OCI-LY3 (cell line): ENCODE measurements at regions not wholly inside any gene's neighbourhood (a gene's known extent, or its start where the extent isn't known, plus 50 kb on each side); places are given as distances from the start of the nearest gene placed in this dataset.
"Not testable (repeated sequence)": the region's sequence is repeated elsewhere in the genome, so short reads cannot be mapped to it uniquely, and the experiment has no call there.

Experiments used
- H2AFZ ChIP-seq: fragments of 200-600, 300-600 bp; shearing (Covaris generic); 2 replicates; pipeline ENCODE4 v1.6.0; 2014; ENCODE audit warnings: antibody characterized with exemption, low read depth, low read length
- H3K27ac ChIP-seq: fragments of 200-600, 300-600 bp; sonication (generic); 2 replicates; pipeline ENCODE4 v1.5.1; 2014; ENCODE audit warnings: mild to moderate bottlenecking, low read length, moderate library complexity, mixed read lengths
- H3K27me3 ChIP-seq: fragments of 200-600, 300-600 bp; sonication (generic); 2 replicates; pipeline ENCODE4 v1.6.1; 2014; ENCODE audit warnings: low read depth, low read length, mixed read lengths
- H3K36me3 ChIP-seq: fragments of 200-600, 300-600 bp; sonication (generic); replicated peaks from 2 replicates; pipeline ENCODE3; 2014; ENCODE audit warnings: low read depth, low read length, mixed read lengths
- H3K4me1 ChIP-seq: fragments of 300-600, 200-600 bp; sonication (generic); 2 replicates; pipeline ENCODE4 v1.6.1; 2014; ENCODE audit warnings: low read length, mixed read lengths
- H3K4me2 ChIP-seq: fragments of 200-600, 300-600 bp; sonication (generic); 2 replicates; pipeline ENCODE4 v1.6.1; 2014; ENCODE audit warnings: low read length, mixed read lengths
- H3K4me3 ChIP-seq: fragments of 300-600, 200-600 bp; sonication (generic); 2 replicates; pipeline ENCODE4 v1.5.1; 2014; ENCODE audit warnings: antibody characterized with exemption, mild to moderate bottlenecking, low read length, moderate library complexity
- H3K79me2 ChIP-seq: fragments of 300-600, 200-600 bp; shearing (Covaris generic); 2 replicates; pipeline ENCODE4 v1.6.1; 2014; ENCODE audit warnings: mild to moderate bottlenecking, low read length, mixed read lengths
- H3K9ac ChIP-seq: fragments of 300-600, 200-600 bp; shearing (Covaris generic); 2 replicates; pipeline ENCODE4 v1.6.0; 2014; ENCODE audit warnings: mild to moderate bottlenecking, low read length, moderate library complexity
- H3K9me3 ChIP-seq: fragments of 200-600, 300-600 bp; shearing (Covaris generic); 2 replicates; pipeline ENCODE4 v1.6.1; 2014; ENCODE audit warnings: low read length, mixed read lengths; ENCODE audit not compliant: insufficient read depth
- H4K20me1 ChIP-seq: fragments of 200-600, 300-600 bp; sonication (generic); 2 replicates; pipeline ENCODE4 v1.6.1; 2016; ENCODE audit warnings: low read length, mixed read lengths; ENCODE audit not compliant: insufficient read depth
- CTCF ChIP-seq: fragments of 200-600, 300-600 bp; sonication (generic); IDR thresholded peaks from 2 replicates; pipeline ENCODE4 v1.5.1; 2014; ENCODE audit warnings: antibody characterized with exemption, low read length, low read depth
- EZH2phosphoT487 ChIP-seq: fragments of 200-600 bp; shearing (Covaris generic); IDR thresholded peaks from 2 replicates; pipeline ENCODE4 v1.6.1; 2018; ENCODE audit warnings: antibody characterized with exemption, mixed run types, low read depth

DNA sequence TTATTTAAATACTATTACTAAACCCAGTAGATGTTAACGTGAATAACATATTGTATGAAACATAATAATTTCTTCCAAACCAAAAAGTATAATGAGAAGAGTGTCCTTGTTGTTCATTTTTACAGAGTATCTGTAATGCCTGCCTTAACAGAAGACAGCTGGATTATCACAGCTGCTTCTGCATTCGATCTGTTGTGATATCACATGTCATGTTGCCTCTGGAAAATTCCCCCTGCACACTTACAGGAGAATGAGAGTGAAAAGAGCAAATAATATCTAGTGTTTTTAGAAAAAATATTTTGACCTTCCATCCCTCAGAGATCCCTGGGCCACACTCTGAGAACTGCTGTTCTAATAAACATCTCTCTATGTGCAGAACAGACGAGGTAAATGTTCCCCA is 240.1 kb upstream of the NOCT start:
- Histone ChIP-seq H3K36me3 (no peaks in the 10 kb centered on the region), H3K4me3 (peak overlapping the region; percentile 70), H3K9me3 (no peaks in the 10 kb centered on the region), H3K4me2 (peak overlapping the region; percentile 72), H3K27ac (peak overlapping the region; percentile 82), H4K20me1 (no peaks in the 10 kb centered on the region), H2AFZ (peak overlapping the region; percentile 23), H3K9ac (peak overlapping the region; percentile 65), H3K79me2 (no peaks in the 10 kb centered on the region), H3K4me1 (peaks cover 47% of the 10 kb centered on the region), H3K27me3 (no peaks in the 10 kb centered on the region)
- TF ChIP-seq EZH2phosphoT487 (no peak), CTCF (no peak)

DNA sequence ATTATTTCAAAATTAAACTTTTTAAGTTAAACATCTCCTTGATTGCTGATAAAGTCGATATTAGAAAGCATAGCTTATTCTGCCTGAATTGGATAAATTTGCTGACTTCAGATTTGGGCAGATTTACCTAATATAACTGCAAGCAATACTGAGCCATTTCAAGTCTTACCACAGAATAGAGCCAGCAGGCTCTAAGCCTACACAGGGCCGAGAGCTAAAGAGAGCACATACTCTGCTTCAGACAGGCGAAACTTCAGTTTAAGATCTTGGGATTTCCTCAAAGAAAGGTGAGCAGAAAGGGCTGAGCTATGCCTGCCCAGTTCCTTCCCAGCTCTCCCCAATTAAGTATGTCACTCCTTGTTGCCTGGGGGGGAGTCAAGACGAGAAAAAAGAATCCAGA is 240.6 kb upstream of the NOCT start:
- TF ChIP-seq CTCF (no peak), EZH2phosphoT487 (no peak)
- no peaks in the 10 kb centered on the region for H3K27me3 ChIP-seq
- peak overlapping the region; percentile 65; the same call in 1 of the 2 replicates for H3K9ac ChIP-seq
- H3K4me1 ChIP-seq: peaks cover 47% of the 10 kb centered on the region
- peak overlapping the region; percentile 34 for H2AFZ ChIP-seq
- H3K36me3 ChIP-seq: no peaks in the 10 kb centered on the region
- H3K79me2 ChIP-seq: no peaks in the 10 kb centered on the region
- peak overlapping the region; percentile 23; the same call in 1 of the 2 replicates for H3K4me3 ChIP-seq
- no peaks in the 10 kb centered on the region for H3K9me3 ChIP-seq
- no peaks in the 10 kb centered on the region for H4K20me1 ChIP-seq
- peak overlapping the region; percentile 82 for H3K27ac ChIP-seq
- H3K4me2 ChIP-seq: peak overlapping the region; percentile 72

- not testable (repeated sequence) for H3K79me2 ChIP-seq, H4K20me1 ChIP-seq, H3K4me2 ChIP-seq, H3K36me3 ChIP-seq, H2AFZ ChIP-seq, H3K9me3 ChIP-seq, H3K9ac ChIP-seq, H3K27me3 ChIP-seq, H3K4me3 ChIP-seq
- Histone ChIP-seq H3K4me1 (peaks cover 47% of the 10 kb centered on the region), H3K27ac (peak overlapping the region; percentile 82)
Measured at GRCh38 chr4:138774125-138774524, 241.5 kb upstream of the NOCT start.

DNA sequence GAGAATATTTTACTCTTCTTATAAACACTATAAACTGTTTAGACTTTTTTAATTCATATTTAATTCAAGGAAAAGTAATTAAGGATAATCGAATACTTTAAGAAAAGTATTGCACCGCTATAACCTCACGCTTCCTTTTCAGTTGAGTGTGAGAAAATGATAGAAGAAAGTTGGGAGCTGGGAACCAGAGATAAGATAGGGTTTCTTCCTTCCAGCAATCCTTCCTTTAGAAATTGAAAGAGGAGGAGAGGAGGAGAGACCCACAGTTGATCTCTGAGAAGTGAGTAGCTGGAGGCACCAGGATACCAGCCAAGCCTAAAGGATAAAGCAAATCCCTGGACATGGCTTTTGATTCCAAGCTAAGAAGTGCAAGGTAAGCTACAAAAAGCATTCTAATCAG is 242.3 kb upstream of the NOCT start:
- H3K4me3 ChIP-seq: no peak overlapping the region
- no peaks in the 10 kb centered on the region for H3K36me3 ChIP-seq
- H3K79me2 ChIP-seq: no peaks in the 10 kb centered on the region
- TF ChIP-seq CTCF (no peak), EZH2phosphoT487 (no peak)
- H3K4me1 ChIP-seq: peaks cover 40% of the 10 kb centered on the region
- no peaks in the 10 kb centered on the region for H3K9me3 ChIP-seq
- H2AFZ ChIP-seq: no peak overlapping the region
- H3K27me3 ChIP-seq: no peaks in the 10 kb centered on the region
- H3K27ac ChIP-seq: no peak overlapping the region
- H3K9ac ChIP-seq: no peak overlapping the region
- no peaks in the 10 kb centered on the region for H4K20me1 ChIP-seq
- no peak overlapping the region for H3K4me2 ChIP-seq

DNA sequence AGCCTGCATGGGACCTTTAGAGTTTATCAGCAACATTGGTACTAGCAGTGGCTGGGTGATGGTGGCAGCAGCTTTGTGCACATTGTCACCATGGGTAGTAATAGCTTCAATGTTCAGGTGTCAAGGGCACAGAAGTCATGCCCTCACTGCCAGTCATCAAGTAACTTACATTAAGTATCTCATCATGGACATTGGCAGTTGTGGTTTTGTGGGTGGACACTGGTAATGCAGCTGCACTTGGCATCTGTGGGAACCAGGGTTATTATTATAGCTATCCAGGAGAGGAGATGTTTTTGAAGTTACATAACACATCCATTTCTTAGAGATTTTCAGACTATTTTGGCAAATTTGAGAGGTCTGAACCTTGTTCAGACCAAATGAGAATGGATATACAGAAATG is 243.2 kb upstream of the NOCT start:
- H3K4me2 ChIP-seq: no peak overlapping the region
- TF ChIP-seq EZH2phosphoT487 (no peak), CTCF (no peak)

More for the DNA sequence above, 243.2 kb upstream of the NOCT start:
- Histone ChIP-seq H2AFZ (no peak overlapping the region), H3K36me3 (no peaks in the 10 kb centered on the region), H3K27ac (no peak overlapping the region), H4K20me1 (no peaks in the 10 kb centered on the region), H3K4me3 (no peak overlapping the region), H3K27me3 (no peaks in the 10 kb centered on the region), H3K4me1 (peaks cover 31% of the 10 kb centered on the region), H3K9ac (no peak overlapping the region), H3K79me2 (no peaks in the 10 kb centered on the region), H3K9me3 (no peaks in the 10 kb centered on the region)
